Sigmoid colon (tissue), 6 donors: ENCODE measurements at regions not wholly inside any gene's neighbourhood (a gene's known extent, or its start where the extent isn't known, plus 50 kb on each side); places are given as distances from the start of the nearest gene placed in this dataset.

ENCODE experiments used
- DNase-seq: peaks from one replicate; pipeline ENCODE4 v3.0.0-alpha.2; 2019
- H3K27ac ChIP-seq, 4 donors: fragments of 200-600 bp; sonication (generic); one replicate each; pipeline ENCODE4 v1.5.1; 2016 to 2019; ENCODE audit warnings: mild to moderate bottlenecking in 1 of 4
- H3K27me3 ChIP-seq, 3 donors: fragments of 200-600 bp; sonication (generic); one replicate each; pipeline ENCODE4 v1.5.1; 2019; ENCODE audit warnings: mild to moderate bottlenecking in 1 of 3
- H3K36me3 ChIP-seq, 4 donors: fragments of 200-600 bp; sonication (generic); one replicate each; pipeline ENCODE4 v1.5.1; 2016 to 2019
- H3K4me1 ChIP-seq, 4 donors: fragments of 200-600 bp; sonication (generic); one replicate each; pipeline ENCODE4 v1.5.1; 2017 to 2019
- H3K4me3 ChIP-seq, 4 donors: fragments of 200-600 bp; sonication (generic); one replicate each; pipeline ENCODE4 v1.5.1; 2017 to 2019; ENCODE audit warnings: mild to moderate bottlenecking in 2 of 4, moderate library complexity in 1 of 4
- H3K9me3 ChIP-seq, 4 donors: fragments of 200-600 bp in 3 of 4; sonication (generic) in 3 of 4; one replicate each; pipeline versions ENCODE4 v1.5.1 to v1.6.1; 2013 to 2019
- EP300 ChIP-seq, 4 donors: sonication (generic); formaldehyde crosslinking; IDR thresholded peaks; one replicate each; pipeline ENCODE4 v1.6.1; 2017; ENCODE audit warnings: antibody characterized with exemption in 4 of 4
- POLR2A ChIP-seq, 2 donors: fragments of 450-650 bp; IDR thresholded peaks; one replicate each; pipeline ENCODE4 v1.6.1; 2016; ENCODE audit warnings: antibody characterized with exemption in 2 of 2, mild to moderate bottlenecking in 2 of 2, moderate library complexity in 2 of 2
- POLR2AphosphoS5 ChIP-seq, 4 donors: sonication (generic); formaldehyde crosslinking; IDR thresholded peaks; one replicate each; pipeline ENCODE4 v1.6.1; 2017; ENCODE audit warnings: antibody characterized with exemption in 4 of 4
- WGBS, 2 donors: extraction: QIAGEN DNeasy Blood & Tissue Kit; methylation state at CpG; one replicate each; pipeline ENCODE4 v1.1.7; 2013; 5-methylcytosine and 5-hydroxymethylcytosine counted together
- intact Hi-C: fragments of 100-400 bp; cut with DNase I; formaldehyde crosslinking; loops from one replicate; pipeline ENCODE4 v1.15.1; 2023
- TF ChIP-seq, protein P1 (sequence below), 4 experiments: fragments of 450-650 bp in 3 of 4; fragments of 200-600 bp in 1 of 4; IDR thresholded peaks; one replicate each; pipeline ENCODE4 v1.5.1; 2016 to 2019; ENCODE audit warnings: antibody characterized with exemption in 4 of 4, mild to moderate bottlenecking in 3 of 4, moderate library complexity in 2 of 4
- donor health status: healthy with polysubstance abuse.
- donor health status: healthy.

DNA sequence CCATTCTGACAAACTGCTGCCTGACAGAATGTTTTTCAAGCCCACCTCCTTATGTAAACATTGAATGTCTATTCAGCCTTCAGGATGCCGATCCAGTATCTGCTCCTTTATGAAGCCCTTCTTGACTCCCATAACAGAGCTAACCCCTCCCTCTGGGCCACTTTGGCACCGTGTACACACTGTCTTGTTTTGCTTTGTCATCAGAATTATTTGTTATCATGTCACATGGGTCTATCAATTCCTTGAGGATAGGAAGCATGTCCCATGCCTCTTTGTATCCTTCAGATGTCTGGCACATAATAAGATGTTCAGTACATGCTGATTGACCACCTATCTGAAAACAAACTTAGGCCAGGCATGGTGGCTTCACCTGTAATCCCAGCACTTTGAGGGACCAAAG is 92.3 kb downstream of the PRLHR start:
- no peaks in the 10 kb centered on the region for H3K9me3 ChIP-seq
- no peak overlapping the region for H3K27ac ChIP-seq
- no peaks in the 10 kb centered on the region for H3K27me3 ChIP-seq
- H3K36me3 ChIP-seq = no peaks in the 10 kb centered on the region
- TF ChIP-seq POLR2AphosphoS5 (IDR thresholded peaks at IDR 0.05) (no peak), POLR2A (IDR thresholded peaks at IDR 0.05) (no peak), EP300 (IDR thresholded peaks at IDR 0.05) (no peak)
- TF ChIP-seq, protein P1, sequence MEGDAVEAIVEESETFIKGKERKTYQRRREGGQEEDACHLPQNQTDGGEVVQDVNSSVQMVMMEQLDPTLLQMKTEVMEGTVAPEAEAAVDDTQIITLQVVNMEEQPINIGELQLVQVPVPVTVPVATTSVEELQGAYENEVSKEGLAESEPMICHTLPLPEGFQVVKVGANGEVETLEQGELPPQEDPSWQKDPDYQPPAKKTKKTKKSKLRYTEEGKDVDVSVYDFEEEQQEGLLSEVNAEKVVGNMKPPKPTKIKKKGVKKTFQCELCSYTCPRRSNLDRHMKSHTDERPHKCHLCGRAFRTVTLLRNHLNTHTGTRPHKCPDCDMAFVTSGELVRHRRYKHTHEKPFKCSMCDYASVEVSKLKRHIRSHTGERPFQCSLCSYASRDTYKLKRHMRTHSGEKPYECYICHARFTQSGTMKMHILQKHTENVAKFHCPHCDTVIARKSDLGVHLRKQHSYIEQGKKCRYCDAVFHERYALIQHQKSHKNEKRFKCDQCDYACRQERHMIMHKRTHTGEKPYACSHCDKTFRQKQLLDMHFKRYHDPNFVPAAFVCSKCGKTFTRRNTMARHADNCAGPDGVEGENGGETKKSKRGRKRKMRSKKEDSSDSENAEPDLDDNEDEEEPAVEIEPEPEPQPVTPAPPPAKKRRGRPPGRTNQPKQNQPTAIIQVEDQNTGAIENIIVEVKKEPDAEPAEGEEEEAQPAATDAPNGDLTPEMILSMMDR (IDR thresholded peaks at IDR 0.05) = no peak
- no peak for DNase-seq
- H3K4me3 ChIP-seq = no peak overlapping the region
- WGBS, 2 donors = 59 to 60% methylated on average over 2 of the region's 2 CpGs
- intact Hi-C loops = no loop called here
- H3K4me1 ChIP-seq = no peaks in the 10 kb centered on the region

DNA sequence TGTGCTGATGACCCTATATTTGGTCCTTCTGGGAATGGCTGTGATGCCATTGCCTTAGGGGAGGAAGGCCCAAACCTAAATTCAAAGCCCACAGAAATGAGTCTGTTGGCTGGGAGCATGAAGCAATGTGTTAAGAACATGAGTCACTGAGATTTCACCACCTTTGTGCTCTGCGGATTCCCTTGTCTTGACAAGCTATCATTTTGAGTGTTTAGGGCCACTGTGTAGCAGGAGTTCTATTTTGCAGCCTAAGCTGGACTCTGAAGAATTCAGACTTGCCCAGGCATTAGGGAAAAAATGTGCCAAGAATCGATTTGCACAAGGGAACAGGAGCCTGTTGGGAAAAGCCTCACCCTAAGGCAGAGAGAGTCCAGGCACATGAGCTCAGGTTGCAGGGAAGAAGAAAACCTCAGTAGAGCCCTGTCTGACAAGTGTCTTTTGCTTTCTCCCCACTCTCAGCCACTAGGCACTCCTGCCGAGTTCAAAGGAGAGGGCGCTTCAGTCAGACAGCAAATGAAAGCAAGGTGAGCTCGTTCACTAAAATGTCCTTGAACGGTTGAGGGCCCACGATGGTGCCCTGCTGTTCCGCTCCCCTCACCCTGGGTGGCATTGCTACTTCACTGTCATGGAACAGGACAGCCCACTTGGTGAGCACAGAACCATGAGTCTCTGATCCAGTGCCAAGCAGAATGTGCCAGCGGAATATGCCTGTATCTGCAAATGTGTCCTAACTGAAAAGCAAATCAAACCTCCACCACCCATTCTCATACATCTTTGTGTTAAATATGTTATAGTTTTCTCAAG is 93.6 kb downstream of the PRLHR start:
- no peak for DNase-seq
- H3K36me3 ChIP-seq = no peaks in the 10 kb centered on the region
- H3K27ac ChIP-seq = no peak overlapping the region
- TF ChIP-seq POLR2A (IDR thresholded peaks at IDR 0.05) (no peak), EP300 (IDR thresholded peaks at IDR 0.05) (no peak), POLR2AphosphoS5 (IDR thresholded peaks at IDR 0.05) (no peak)
- TF ChIP-seq, protein P1 (IDR thresholded peaks at IDR 0.05) = no peak
- intact Hi-C loops = no loop called here
- no peaks in the 10 kb centered on the region for H3K9me3 ChIP-seq
- no peaks in the 10 kb centered on the region for H3K27me3 ChIP-seq
- WGBS, 2 donors = 81 to 87% methylated on average over 9 of the region's 9 CpGs
- H3K4me1 ChIP-seq = no peaks in the 10 kb centered on the region
- no peak overlapping the region for H3K4me3 ChIP-seq

DNA sequence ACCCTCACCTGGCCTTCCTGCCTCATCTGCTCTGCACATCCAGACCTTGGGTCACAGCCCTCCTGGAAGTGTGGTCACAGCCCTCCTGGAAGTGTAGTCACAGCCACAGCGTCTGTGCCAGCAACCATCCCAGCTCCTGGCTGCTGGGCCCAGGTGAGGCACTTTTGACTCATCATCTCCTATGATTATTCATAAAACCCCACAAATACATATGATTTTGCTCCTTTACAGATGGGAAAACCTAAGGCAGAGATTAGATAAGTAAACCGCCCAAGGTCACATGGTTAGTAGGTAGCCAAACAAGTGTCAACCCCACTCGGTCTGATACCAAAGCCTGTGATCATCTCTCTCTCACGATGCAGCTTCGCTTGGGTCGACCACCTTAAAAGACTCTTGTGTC is 94.3 kb downstream of the PRLHR start:
- WGBS, 2 donors = 93 to 95% methylated on average over 6 of the region's 6 CpGs
- Histone ChIP-seq H3K9me3 (no peaks in the 10 kb centered on the region), H3K27me3 (peaks cover 0 to 5% (median 0%) of the 10 kb centered on the region in 3 donors), H3K4me3 (no peak overlapping the region), H3K4me1 (no peaks in the 10 kb centered on the region), H3K27ac (no peak overlapping the region), H3K36me3 (no peaks in the 10 kb centered on the region)
- intact Hi-C loops = no loop called here
- TF ChIP-seq, protein P1 (IDR thresholded peaks at IDR 0.05) = no peak
- TF ChIP-seq EP300 (IDR thresholded peaks at IDR 0.05) (no peak), POLR2A (IDR thresholded peaks at IDR 0.05) (no peak), POLR2AphosphoS5 (IDR thresholded peaks at IDR 0.05) (no peak)
- no peak for DNase-seq

DNA sequence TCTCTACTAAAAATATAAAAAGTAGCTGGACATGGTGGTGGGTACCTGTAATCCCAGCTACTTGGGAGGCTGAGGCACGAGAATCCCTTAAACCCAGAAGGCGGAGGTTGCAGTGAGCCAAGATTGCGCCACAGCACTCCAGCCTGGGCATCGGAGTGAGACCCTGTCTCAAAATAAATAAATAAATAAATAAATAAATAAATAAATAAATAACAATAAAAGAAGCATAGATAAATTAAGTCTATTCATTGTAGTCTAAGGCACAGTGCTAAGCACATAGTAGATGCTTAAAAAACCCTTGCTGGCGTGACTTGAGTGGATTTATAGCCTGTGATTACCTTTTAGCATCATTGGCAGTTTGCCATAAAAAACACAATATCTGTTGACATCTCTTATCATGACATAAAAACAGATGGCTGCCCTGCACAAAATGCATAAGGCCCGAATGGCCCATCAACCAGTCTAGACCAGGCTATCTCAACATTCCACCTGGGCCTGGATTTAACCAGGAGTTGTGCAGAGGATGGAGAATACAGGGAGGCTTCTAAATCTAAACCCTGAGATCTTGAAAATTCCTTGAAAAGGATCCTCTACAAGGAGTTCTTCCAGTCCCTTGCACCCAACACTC is 94.9 kb downstream of the PRLHR start:
- peaks cover 0 to 5% (median 0%) of the 10 kb centered on the region in 3 donors for H3K27me3 ChIP-seq
- no peak overlapping the region for H3K4me3 ChIP-seq
- H3K27ac ChIP-seq = no peak overlapping the region
- intact Hi-C loops = no loop called here
- WGBS, 2 donors = 62 to 84% methylated on average over 6 of the region's 6 CpGs
- H3K4me1 ChIP-seq = no peaks in the 10 kb centered on the region
- no peaks in the 10 kb centered on the region for H3K36me3 ChIP-seq
- H3K9me3 ChIP-seq = no peaks in the 10 kb centered on the region
- DNase-seq = no peak
- TF ChIP-seq POLR2AphosphoS5 (IDR thresholded peaks at IDR 0.05) (no peak), EP300 (IDR thresholded peaks at IDR 0.05) (no peak)
- TF ChIP-seq, protein P1 (IDR thresholded peaks at IDR 0.05) = no peak
